ENCODE measurements at regions not wholly inside any gene's neighbourhood (a gene's known extent, or its start where the extent isn't known, plus 50 kb on each side); places are given as distances from the start of the nearest gene placed in this dataset.
"Not testable (repeated sequence)": the region's sequence is repeated elsewhere in the genome, so short reads cannot be mapped to it uniquely, and the experiment has no call there.

- H3K27me3 ChIP-seq (ENCODE audit: insufficient read depth, low read length) = no peaks in the 10 kb centered on the region
- no peaks in the 10 kb centered on the region for H3K36me3 ChIP-seq (ENCODE audit: insufficient read depth, low read depth, low read length)
- H3K9me3 ChIP-seq (ENCODE audit: insufficient read depth, low read depth, low read length) = no peaks in the 10 kb centered on the region
- no peak overlapping the region for H3K9ac ChIP-seq (ENCODE audit: low read depth, low read length)
- H3K4me1 ChIP-seq (ENCODE audit: insufficient read depth, low read length) = no peaks in the 10 kb centered on the region
- no peak overlapping the region for H3K27ac ChIP-seq (ENCODE audit: low read length)
- H3K4me3 ChIP-seq (ENCODE audit: low read length) = no peak overlapping the region
These were observed 148.0 kb upstream of the PCDH20 start for GRCh38 chr13:61563645-61564044.

- H3K27me3 ChIP-seq (ENCODE audit: insufficient read depth, low read length) = no peaks in the 10 kb centered on the region
- no peak overlapping the region for H3K27ac ChIP-seq (ENCODE audit: low read length)
- no peaks in the 10 kb centered on the region for H3K36me3 ChIP-seq (ENCODE audit: insufficient read depth, low read depth, low read length)
- no peaks in the 10 kb centered on the region for H3K9me3 ChIP-seq (ENCODE audit: insufficient read depth, low read depth, low read length)
- H3K4me1 ChIP-seq (ENCODE audit: insufficient read depth, low read length) = no peaks in the 10 kb centered on the region
- no peak overlapping the region for H3K4me3 ChIP-seq (ENCODE audit: low read length)
- no peak overlapping the region for H3K9ac ChIP-seq (ENCODE audit: low read depth, low read length)
These were observed 131.3 kb upstream of the PCDH20 start for GRCh38 chr13:61546911-61547310.

GRCh38 chr13:61546413-61546812 lies 130.8 kb upstream of the PCDH20 start:
- Histone ChIP-seq H3K9ac (ENCODE audit: low read depth, low read length) (no peak overlapping the region), H3K9me3 (ENCODE audit: insufficient read depth, low read depth, low read length) (no peaks in the 10 kb centered on the region), H3K4me1 (ENCODE audit: insufficient read depth, low read length) (no peaks in the 10 kb centered on the region), H3K4me3 (ENCODE audit: low read length) (no peak overlapping the region), H3K27me3 (ENCODE audit: insufficient read depth, low read length) (no peaks in the 10 kb centered on the region), H3K27ac (ENCODE audit: low read length) (no peak overlapping the region), H3K36me3 (ENCODE audit: insufficient read depth, low read depth, low read length) (no peaks in the 10 kb centered on the region)

- Histone ChIP-seq H3K4me3 (ENCODE audit: low read length) (no peak overlapping the region), H3K4me1 (ENCODE audit: insufficient read depth, low read length) (no peaks in the 10 kb centered on the region), H3K27me3 (ENCODE audit: insufficient read depth, low read length) (no peaks in the 10 kb centered on the region), H3K27ac (ENCODE audit: low read length) (no peak overlapping the region), H3K36me3 (ENCODE audit: insufficient read depth, low read depth, low read length) (no peaks in the 10 kb centered on the region), H3K9me3 (ENCODE audit: insufficient read depth, low read depth, low read length) (no peaks in the 10 kb centered on the region), H3K9ac (ENCODE audit: low read depth, low read length) (no peak overlapping the region)
These were observed 120.8 kb upstream of the PCDH20 start for GRCh38 chr13:61536433-61536832.

GRCh38 chr13:61531383-61532065 lies 115.9 kb upstream of the PCDH20 start:
- no peak overlapping the region for H3K4me3 ChIP-seq (ENCODE audit: low read length)
- no peak overlapping the region for H3K27ac ChIP-seq (ENCODE audit: low read length)
- no peaks in the 10 kb centered on the region for H3K27me3 ChIP-seq (ENCODE audit: insufficient read depth, low read length)
- no peaks in the 10 kb centered on the region for H3K36me3 ChIP-seq (ENCODE audit: insufficient read depth, low read depth, low read length)
- no peak overlapping the region for H3K9ac ChIP-seq (ENCODE audit: low read depth, low read length)
- H3K9me3 ChIP-seq (ENCODE audit: insufficient read depth, low read depth, low read length) = no peaks in the 10 kb centered on the region
- H3K4me1 ChIP-seq (ENCODE audit: insufficient read depth, low read length) = no peaks in the 10 kb centered on the region

GRCh38 chr13:61519214-61519613 lies 103.6 kb upstream of the PCDH20 start:
- H3K4me3 ChIP-seq (ENCODE audit: low read length); H3K36me3 ChIP-seq (ENCODE audit: insufficient read depth, low read depth, low read length); H3K9ac ChIP-seq (ENCODE audit: low read depth, low read length); H3K27ac ChIP-seq (ENCODE audit: low read length); H3K9me3 ChIP-seq (ENCODE audit: insufficient read depth, low read depth, low read length); H3K4me1 ChIP-seq (ENCODE audit: insufficient read depth, low read length); H3K27me3 ChIP-seq (ENCODE audit: insufficient read depth, low read length): not testable (repeated sequence)

GRCh38 chr13:61508936-61509335 lies 93.3 kb upstream of the PCDH20 start:
- H3K9me3 ChIP-seq (ENCODE audit: insufficient read depth, low read depth, low read length) = no peaks in the 10 kb centered on the region
- H3K27ac ChIP-seq (ENCODE audit: low read length) = no peak overlapping the region
- H3K4me1 ChIP-seq (ENCODE audit: insufficient read depth, low read length) = no peaks in the 10 kb centered on the region
- H3K4me3 ChIP-seq (ENCODE audit: low read length) = no peak overlapping the region
- no peaks in the 10 kb centered on the region for H3K27me3 ChIP-seq (ENCODE audit: insufficient read depth, low read length)
- no peaks in the 10 kb centered on the region for H3K36me3 ChIP-seq (ENCODE audit: insufficient read depth, low read depth, low read length)
- H3K9ac ChIP-seq (ENCODE audit: low read depth, low read length) = no peak overlapping the region

- no peak overlapping the region for H3K9ac ChIP-seq (ENCODE audit: low read depth, low read length)
- H3K36me3 ChIP-seq (ENCODE audit: insufficient read depth, low read depth, low read length) = no peaks in the 10 kb centered on the region
- no peaks in the 10 kb centered on the region for H3K27me3 ChIP-seq (ENCODE audit: insufficient read depth, low read length)
- H3K9me3 ChIP-seq (ENCODE audit: insufficient read depth, low read depth, low read length) = no peaks in the 10 kb centered on the region
- no peak overlapping the region for H3K27ac ChIP-seq (ENCODE audit: low read length)
- H3K4me1 ChIP-seq (ENCODE audit: insufficient read depth, low read length) = no peaks in the 10 kb centered on the region
- H3K4me3 ChIP-seq (ENCODE audit: low read length) = no peak overlapping the region
These were observed 84.5 kb upstream of the PCDH20 start for GRCh38 chr13:61500176-61500575.

- Histone ChIP-seq H3K4me1 (ENCODE audit: insufficient read depth, low read length) (no peaks in the 10 kb centered on the region), H3K9me3 (ENCODE audit: insufficient read depth, low read depth, low read length) (no peaks in the 10 kb centered on the region), H3K27me3 (ENCODE audit: insufficient read depth, low read length) (no peaks in the 10 kb centered on the region), H3K27ac (ENCODE audit: low read length) (no peak overlapping the region), H3K36me3 (ENCODE audit: insufficient read depth, low read depth, low read length) (no peaks in the 10 kb centered on the region), H3K4me3 (ENCODE audit: low read length) (no peak overlapping the region), H3K9ac (ENCODE audit: low read depth, low read length) (no peak overlapping the region)
These were observed 80.0 kb upstream of the PCDH20 start for GRCh38 chr13:61495648-61496047.

- H3K27ac ChIP-seq (ENCODE audit: low read length); H3K9me3 ChIP-seq (ENCODE audit: insufficient read depth, low read depth, low read length); H3K4me1 ChIP-seq (ENCODE audit: insufficient read depth, low read length); H3K9ac ChIP-seq (ENCODE audit: low read depth, low read length); H3K36me3 ChIP-seq (ENCODE audit: insufficient read depth, low read depth, low read length); H3K4me3 ChIP-seq (ENCODE audit: low read length); H3K27me3 ChIP-seq (ENCODE audit: insufficient read depth, low read length): not testable (repeated sequence)
These were observed 77.9 kb upstream of the PCDH20 start for GRCh38 chr13:61493556-61493955.

- Histone ChIP-seq H3K4me1 (ENCODE audit: insufficient read depth, low read length) (no peaks in the 10 kb centered on the region), H3K4me3 (ENCODE audit: low read length) (no peak overlapping the region), H3K27me3 (ENCODE audit: insufficient read depth, low read length) (no peaks in the 10 kb centered on the region), H3K36me3 (ENCODE audit: insufficient read depth, low read depth, low read length) (no peaks in the 10 kb centered on the region), H3K9ac (ENCODE audit: low read depth, low read length) (no peak overlapping the region), H3K27ac (ENCODE audit: low read length) (no peak overlapping the region), H3K9me3 (ENCODE audit: insufficient read depth, low read depth, low read length) (no peaks in the 10 kb centered on the region)
These were observed 70.8 kb upstream of the PCDH20 start for GRCh38 chr13:61486496-61486895.

GRCh38 chr13:61485128-61485765 lies 69.6 kb upstream of the PCDH20 start:
- Histone ChIP-seq H3K36me3 (ENCODE audit: insufficient read depth, low read depth, low read length) (no peaks in the 10 kb centered on the region), H3K9ac (ENCODE audit: low read depth, low read length) (no peak overlapping the region), H3K4me3 (ENCODE audit: low read length) (no peak overlapping the region), H3K27me3 (ENCODE audit: insufficient read depth, low read length) (no peaks in the 10 kb centered on the region), H3K9me3 (ENCODE audit: insufficient read depth, low read depth, low read length) (no peaks in the 10 kb centered on the region), H3K27ac (ENCODE audit: low read length) (no peak overlapping the region), H3K4me1 (ENCODE audit: insufficient read depth, low read length) (no peaks in the 10 kb centered on the region)
